Keratinocyte (primary cell): ENCODE measurements at regions not wholly inside any gene's neighbourhood (a gene's known extent, or its start where the extent isn't known, plus 50 kb on each side); places are given as distances from the start of the nearest gene placed in this dataset.

Experiments
- DNase-seq: peaks from one replicate; pipeline ENCODE4 v3.0.0-alpha.2; 2011; ENCODE audit warnings: low read depth, missing footprints, low spot score
- FAIRE-seq: peaks from 2 replicates; lab custom pipeline; 2011; peaks lifted over from hg19 to GRCh38; lab: Jason Lieb, UNC
- H2AFZ ChIP-seq: 2 replicates; pipeline ENCODE4 v1.6.0; 2012; ENCODE audit warnings: low read length, control low read depth, inconsistent platforms; ENCODE audit not compliant: control insufficient read depth
- H3K27ac ChIP-seq: 2 replicates; pipeline ENCODE4 v1.5.1; 2011; ENCODE audit warnings: low read length; ENCODE audit not compliant: control insufficient read depth, insufficient read depth
- H3K27me3 ChIP-seq: 3 replicates; pipeline ENCODE4 v1.6.0; 2011; ENCODE audit warnings: low read length; ENCODE audit not compliant: control insufficient read depth, insufficient read depth; ENCODE audit errors: extremely low read depth
- H3K36me3 ChIP-seq, 2 experiments: 2 replicates in 1 of 2; 3 replicates in 1 of 2; pipeline ENCODE4 v1.5.1; 2011; ENCODE audit warnings: low read length in 2 of 2, mild to moderate bottlenecking in 1 of 2; ENCODE audit not compliant: control insufficient read depth in 2 of 2, insufficient read depth in 2 of 2; ENCODE audit errors: extremely low read depth in 1 of 2
- H3K4me1 ChIP-seq: 3 replicates; pipeline ENCODE4 v1.5.1; 2011; ENCODE audit warnings: low read length; ENCODE audit not compliant: control insufficient read depth, insufficient read depth; ENCODE audit errors: extremely low read depth
- H3K4me2 ChIP-seq: 3 replicates; pipeline ENCODE4 v1.6.0; 2011; ENCODE audit warnings: low read depth, low read length; ENCODE audit not compliant: control insufficient read depth, insufficient read depth; ENCODE audit errors: extremely low read depth
- H3K4me3 ChIP-seq, 3 experiments: fragments of 200-600 bp in 1 of 3; sonication (generic) in 1 of 3; 2 replicates in 2 of 3; 3 replicates in 1 of 3; pipeline ENCODE4 v1.5.1; 2011 to 2016; ENCODE audit warnings: low read length in 3 of 3, mild to moderate bottlenecking in 3 of 3, control low read depth in 2 of 3, inconsistent platforms in 1 of 3, low read depth in 1 of 3, mixed read lengths in 1 of 3, mixed run types in 1 of 3, moderate library complexity in 1 of 3; ENCODE audit not compliant: control insufficient read depth in 2 of 3, insufficient read depth in 2 of 3; ENCODE audit errors: extremely low read depth in 1 of 3
- H3K79me2 ChIP-seq: 2 replicates; pipeline ENCODE4 v1.6.0; 2012; ENCODE audit warnings: low read length; ENCODE audit not compliant: control insufficient read depth, insufficient read depth
- H3K9ac ChIP-seq: 3 replicates; pipeline ENCODE4 v1.6.0; 2011; ENCODE audit warnings: low read length; ENCODE audit not compliant: control insufficient read depth, insufficient read depth; ENCODE audit errors: extremely low read depth
- H3K9me1 ChIP-seq: 3 replicates; pipeline ENCODE4 v1.6.0; 2011; ENCODE audit warnings: low read length; ENCODE audit not compliant: control insufficient read depth, insufficient read depth; ENCODE audit errors: extremely low read depth
- H3K9me3 ChIP-seq: 2 replicates; pipeline ENCODE4 v1.5.1; 2012; ENCODE audit warnings: low read depth, low read length; ENCODE audit not compliant: control insufficient read depth
- H4K20me1 ChIP-seq: 3 replicates; pipeline ENCODE4 v1.6.0; 2011; ENCODE audit warnings: low read length; ENCODE audit not compliant: control insufficient read depth, insufficient read depth; ENCODE audit errors: extremely low read depth
- CTCF ChIP-seq, 3 experiments: IDR thresholded peaks in 1 of 3; conservative IDR thresholded peaks in 1 of 3; optimal IDR thresholded peaks in 1 of 3; 2 replicates in 2 of 3; 3 replicates in 1 of 3; pipeline versions ENCODE3 to v1.5.1; 2011; ENCODE audit warnings: low read length in 3 of 3, mild to moderate bottlenecking in 3 of 3, moderate library complexity in 2 of 3, control low read depth in 1 of 3, inconsistent platforms in 1 of 3; ENCODE audit not compliant: insufficient read depth in 2 of 3; ENCODE audit errors: extremely low read depth in 1 of 3
- EZH2 ChIP-seq: IDR thresholded peaks from one replicate; pipeline ENCODE4 v1.6.1; 2012; ENCODE audit warnings: inconsistent platforms, mild to moderate bottlenecking, low read length, moderate library complexity
- dilution Hi-C: fragments of 300-500 bp; cut with MboI; formaldehyde crosslinking; loops from one replicate; pipeline ENCODE4 v1.7.0; 2020; ENCODE audit warnings: low sequenced_read_pairs; ENCODE audit not compliant: extremely low pct_ligation_motif_present

DNA sequence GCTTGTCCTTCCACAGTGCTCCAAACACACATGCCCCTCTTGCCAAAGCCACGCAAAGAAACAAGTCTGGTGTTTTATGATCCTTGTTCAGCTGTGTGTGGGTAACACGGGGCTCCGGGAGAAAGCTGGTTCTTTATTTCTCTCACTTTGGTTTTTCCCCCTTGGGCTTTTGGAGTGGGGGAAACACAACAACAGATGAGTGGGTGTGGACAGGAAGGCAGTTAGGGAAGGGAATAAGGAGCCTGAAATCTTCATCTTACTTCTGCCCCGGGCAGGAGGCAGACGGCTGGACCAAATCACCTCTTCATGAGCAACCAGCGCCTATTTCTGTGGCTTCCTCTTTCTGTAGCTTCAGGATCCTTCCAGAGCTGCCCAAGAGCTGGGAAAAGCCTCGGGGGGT is 218.5 kb downstream of the PHETA1 start:
- dilution Hi-C loops, result no loop called here
- no peak overlapping the region for H3K9ac ChIP-seq
- no peak for TF ChIP-seq EZH2
- no peak for TF ChIP-seq CTCF (optimal IDR thresholded peaks at IDR 0.05 in 1 of 3, IDR thresholded peaks at IDR 0.05 in 1 of 3, conservative IDR thresholded peaks at IDR 0.05 in 1 of 3; ENCODE audit: extremely low read depth in 1 of 3, insufficient read depth in 2 of 3, low read length in 3 of 3)
- no peaks in the 10 kb centered on the region for H3K9me3 ChIP-seq
- H3K79me2 ChIP-seq, result no peaks in the 10 kb centered on the region
- FAIRE-seq (no peak), DNase-seq (no peak)
- no peaks in the 10 kb centered on the region for H3K4me1 ChIP-seq
- no peak overlapping the region for H2AFZ ChIP-seq
- no peak overlapping the region for H3K27ac ChIP-seq
- H3K36me3 ChIP-seq, result no peaks in the 10 kb centered on the region
- peaks cover 25% of the 10 kb centered on the region for H3K27me3 ChIP-seq
- no peak overlapping the region for H3K4me2 ChIP-seq
- no peak overlapping the region for H3K4me3 ChIP-seq
- H4K20me1 ChIP-seq, result no peaks in the 10 kb centered on the region
- H3K9me1 ChIP-seq, result no peaks in the 10 kb centered on the region

DNA sequence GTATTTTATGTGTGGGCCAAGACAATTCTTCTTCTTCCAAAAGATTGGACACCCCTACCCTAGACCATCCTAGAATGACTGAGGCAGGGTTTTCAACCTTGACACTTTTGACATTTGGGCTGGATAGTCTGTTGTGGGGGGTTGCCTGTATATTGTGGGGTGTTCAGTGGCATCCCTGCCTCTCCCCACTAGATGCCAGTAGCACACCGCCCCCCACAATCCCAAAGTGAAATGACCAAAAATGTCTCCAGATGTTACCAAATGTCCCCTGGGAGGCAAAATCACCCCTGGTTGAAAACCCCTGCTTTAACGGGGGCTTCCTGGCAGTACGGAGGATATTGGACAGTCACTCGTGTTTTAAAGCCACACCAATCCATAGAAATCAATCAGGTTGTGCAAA is 219.6 kb downstream of the PHETA1 start:
- Histone ChIP-seq H3K79me2 (no peaks in the 10 kb centered on the region), H2AFZ (no peak overlapping the region), H3K9me1 (no peaks in the 10 kb centered on the region), H3K9me3 (no peaks in the 10 kb centered on the region), H3K9ac (no peak overlapping the region), H3K36me3 (no peaks in the 10 kb centered on the region), H3K27ac (no peak overlapping the region), H3K4me3 (no peak overlapping the region), H3K27me3 (peaks cover 18% of the 10 kb centered on the region), H3K4me2 (no peak overlapping the region), H4K20me1 (no peaks in the 10 kb centered on the region), H3K4me1 (no peaks in the 10 kb centered on the region)
- DNase-seq (no peak), FAIRE-seq (no peak)
- no peak for TF ChIP-seq EZH2
- TF ChIP-seq CTCF (optimal IDR thresholded peaks at IDR 0.05 in 1 of 3, IDR thresholded peaks at IDR 0.05 in 1 of 3, conservative IDR thresholded peaks at IDR 0.05 in 1 of 3; ENCODE audit: extremely low read depth in 1 of 3, insufficient read depth in 2 of 3, low read length in 3 of 3), result peak in 1 of 3 experiments; percentile 4
- dilution Hi-C loops, result no loop called here
